ENCODE measurements at regions not wholly inside any gene's neighbourhood (a gene's known extent, or its start where the extent isn't known, plus 50 kb on each side); places are given as distances from the start of the nearest gene placed in this dataset.

GRCh38 chr6:168387911-168388310, 53.1 kb upstream of the SMOC2 start:
- no peaks in the 10 kb centered on the region for H3K27me3 ChIP-seq (ENCODE audit: control insufficient read depth, insufficient read depth, low read length)
- peaks cover 54% of the 10 kb centered on the region for H3K9me3 ChIP-seq (ENCODE audit: control insufficient read depth, insufficient read depth, low read length)
- H3K9me1 ChIP-seq (ENCODE audit: insufficient read depth, low read length): no peaks in the 10 kb centered on the region
- H4K5ac ChIP-seq (ENCODE audit: low read depth, low read length): no peak overlapping the region
- H2BK5ac ChIP-seq (ENCODE audit: low read depth, low read length, poor library complexity, severe bottlenecking): no peak overlapping the region
- H2BK15ac ChIP-seq (ENCODE audit: low read depth, low read length): no peak overlapping the region
- H3K9ac ChIP-seq (ENCODE audit: low read depth, low read length): no peak overlapping the region
- no peaks in the 10 kb centered on the region for H3K79me1 ChIP-seq (ENCODE audit: low read depth in 1 of 2, low read length in 2 of 2)
- no peak overlapping the region for H2AK5ac ChIP-seq (ENCODE audit: low read depth, low read length)
- H3K14ac ChIP-seq (replicated peaks; ENCODE audit: low read depth, low read length): no peak overlapping the region
- H2BK120ac ChIP-seq (ENCODE audit: low read depth, low read length): no peak overlapping the region
- no peak overlapping the region for H2AK9ac ChIP-seq (replicated peaks; ENCODE audit: low read depth, low read length, poor library complexity)
- no peak overlapping the region for H2BK20ac ChIP-seq (ENCODE audit: low read depth, low read length)
- ChIA-PET POLR2A (ENCODE audit: unreplicated experiment) (no interaction called here), CTCF (no interaction called here)
- no peak overlapping the region for H3K18ac ChIP-seq (ENCODE audit: low read depth, low read length)
- DNase-seq (no peak), ATAC-seq (ENCODE audit: low read depth) (no peak)
- no peak overlapping the region for H3K4me3 ChIP-seq (ENCODE audit: insufficient read depth, low read depth, low read length)
- no peak overlapping the region for H3K27ac ChIP-seq (ENCODE audit: insufficient read depth, low read length)
- dilution Hi-C loops (cut with HindIII; ENCODE audit: low sequenced_read_pairs, unreplicated experiment) (no loop called here), intact Hi-C loops (cut with micrococcal nuclease) (no loop called here), in situ Hi-C loops (cut with MboI; ENCODE audit: low sequenced_read_pairs) (no loop called here)
- no peak overlapping the region for H3K4me2 ChIP-seq (ENCODE audit: low read depth, low read length)
- no peaks in the 10 kb centered on the region for H4K20me1 ChIP-seq (ENCODE audit: insufficient read depth, low read length)
- no peak for TF ChIP-seq MXI1 (IDR thresholded peaks at IDR 0.05; ENCODE audit: borderline replicate concordance, low read depth, low read length)
- TF ChIP-seq FOS (IDR thresholded peaks at IDR 0.05; ENCODE audit: low read depth, low read length): no peak
- TF ChIP-seq POLR2A (IDR thresholded peaks at IDR 0.05; ENCODE audit: low read depth, low read length): no peak
- no peak for TF ChIP-seq NFE2L2 (IDR thresholded peaks at IDR 0.05; ENCODE audit: low read depth, low read length)
- no peak for TF ChIP-seq RAD21 (IDR thresholded peaks at IDR 0.05; ENCODE audit: low read length)
- no peak for TF ChIP-seq SMC3 (IDR thresholded peaks at IDR 0.05; ENCODE audit: low read depth, low read length)
- TF ChIP-seq RFX5 (IDR thresholded peaks at IDR 0.05; ENCODE audit: low read depth, low read length): no peak
- TF ChIP-seq MAFK (IDR thresholded peaks at IDR 0.05; ENCODE audit: low read depth, low read length): no peak
- TF ChIP-seq CEBPB (IDR thresholded peaks at IDR 0.05; ENCODE audit: low read depth, low read length): no peak
- TF ChIP-seq CHD1 (IDR thresholded peaks at IDR 0.05; ENCODE audit: low read depth, low read length): no peak
- TF ChIP-seq MAZ (IDR thresholded peaks at IDR 0.05; ENCODE audit: borderline replicate concordance, low read depth, low read length): no peak
- no peak for TF ChIP-seq BHLHE40 (IDR thresholded peaks at IDR 0.05; ENCODE audit: low read depth, low read length)
- TF ChIP-seq, protein P1, sequence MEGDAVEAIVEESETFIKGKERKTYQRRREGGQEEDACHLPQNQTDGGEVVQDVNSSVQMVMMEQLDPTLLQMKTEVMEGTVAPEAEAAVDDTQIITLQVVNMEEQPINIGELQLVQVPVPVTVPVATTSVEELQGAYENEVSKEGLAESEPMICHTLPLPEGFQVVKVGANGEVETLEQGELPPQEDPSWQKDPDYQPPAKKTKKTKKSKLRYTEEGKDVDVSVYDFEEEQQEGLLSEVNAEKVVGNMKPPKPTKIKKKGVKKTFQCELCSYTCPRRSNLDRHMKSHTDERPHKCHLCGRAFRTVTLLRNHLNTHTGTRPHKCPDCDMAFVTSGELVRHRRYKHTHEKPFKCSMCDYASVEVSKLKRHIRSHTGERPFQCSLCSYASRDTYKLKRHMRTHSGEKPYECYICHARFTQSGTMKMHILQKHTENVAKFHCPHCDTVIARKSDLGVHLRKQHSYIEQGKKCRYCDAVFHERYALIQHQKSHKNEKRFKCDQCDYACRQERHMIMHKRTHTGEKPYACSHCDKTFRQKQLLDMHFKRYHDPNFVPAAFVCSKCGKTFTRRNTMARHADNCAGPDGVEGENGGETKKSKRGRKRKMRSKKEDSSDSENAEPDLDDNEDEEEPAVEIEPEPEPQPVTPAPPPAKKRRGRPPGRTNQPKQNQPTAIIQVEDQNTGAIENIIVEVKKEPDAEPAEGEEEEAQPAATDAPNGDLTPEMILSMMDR (conservative IDR thresholded peaks at IDR 0.05; ENCODE audit: low read depth, low read length): no peak
- TF ChIP-seq, protein P2, sequence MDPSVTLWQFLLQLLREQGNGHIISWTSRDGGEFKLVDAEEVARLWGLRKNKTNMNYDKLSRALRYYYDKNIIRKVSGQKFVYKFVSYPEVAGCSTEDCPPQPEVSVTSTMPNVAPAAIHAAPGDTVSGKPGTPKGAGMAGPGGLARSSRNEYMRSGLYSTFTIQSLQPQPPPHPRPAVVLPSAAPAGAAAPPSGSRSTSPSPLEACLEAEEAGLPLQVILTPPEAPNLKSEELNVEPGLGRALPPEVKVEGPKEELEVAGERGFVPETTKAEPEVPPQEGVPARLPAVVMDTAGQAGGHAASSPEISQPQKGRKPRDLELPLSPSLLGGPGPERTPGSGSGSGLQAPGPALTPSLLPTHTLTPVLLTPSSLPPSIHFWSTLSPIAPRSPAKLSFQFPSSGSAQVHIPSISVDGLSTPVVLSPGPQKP (IDR thresholded peaks at IDR 0.05; ENCODE audit: borderline replicate concordance, low read depth, low read length): no peak
- TF ChIP-seq RCOR1 (IDR thresholded peaks at IDR 0.05; ENCODE audit: insufficient replicate concordance, low read length): no peak
- TF ChIP-seq USF2 (IDR thresholded peaks at IDR 0.05; ENCODE audit: low read depth, low read length): no peak
- no peak overlapping the region for H4K91ac ChIP-seq (ENCODE audit: insufficient read depth, low read depth, low read length)
- no TSS peak for BruUV-seq (replicated peaks)
- H3K4me1 ChIP-seq (ENCODE audit: control insufficient read depth, insufficient read depth, low read length): no peaks in the 10 kb centered on the region
- H3K4ac ChIP-seq (ENCODE audit: low read depth, low read length): no peak overlapping the region
- no peak overlapping the region for H4K8ac ChIP-seq (ENCODE audit: low read depth in 2 of 2, low read length in 2 of 2)
- no peak overlapping the region for H3K23ac ChIP-seq (ENCODE audit: low read depth, low read length)
- no peak overlapping the region for H2AFZ ChIP-seq (replicated peaks; ENCODE audit: low read length, poor library complexity)
- no peaks in the 10 kb centered on the region for H3K36me3 ChIP-seq (ENCODE audit: control insufficient read depth, insufficient read depth, low read length)
- no peak overlapping the region for H3K56ac ChIP-seq (ENCODE audit: extremely low read depth, insufficient read depth, low read length)
- 20% methylated on average over 1 of the region's 18 CpGs; no CpG with 5 or more reads in 1 of the 2 experiments for WGBS, 2 experiments (ENCODE audit: extremely low coverage in 2 of 2, insufficient read length in 1 of 2)
